Ammon's horn (tissue), 1 donor: ENCODE measurements at regions not wholly inside any gene's neighbourhood (a gene's known extent, or its start where the extent isn't known, plus 50 kb on each side); places are given as distances from the start of the nearest gene placed in this dataset.
A peak's percentile ranks its signal among the peaks of the same experiment; 100 is the strongest.

Experiments used
- DNase-seq: peaks from one replicate; pipeline ENCODE4 v3.0.0-alpha.2; 2016; ENCODE audit warnings: low spot score

- no peak for DNase-seq
Observed at GRCh38 chr10:106520698-106521097, 643.8 kb downstream of the SORCS1 start.

DNA sequence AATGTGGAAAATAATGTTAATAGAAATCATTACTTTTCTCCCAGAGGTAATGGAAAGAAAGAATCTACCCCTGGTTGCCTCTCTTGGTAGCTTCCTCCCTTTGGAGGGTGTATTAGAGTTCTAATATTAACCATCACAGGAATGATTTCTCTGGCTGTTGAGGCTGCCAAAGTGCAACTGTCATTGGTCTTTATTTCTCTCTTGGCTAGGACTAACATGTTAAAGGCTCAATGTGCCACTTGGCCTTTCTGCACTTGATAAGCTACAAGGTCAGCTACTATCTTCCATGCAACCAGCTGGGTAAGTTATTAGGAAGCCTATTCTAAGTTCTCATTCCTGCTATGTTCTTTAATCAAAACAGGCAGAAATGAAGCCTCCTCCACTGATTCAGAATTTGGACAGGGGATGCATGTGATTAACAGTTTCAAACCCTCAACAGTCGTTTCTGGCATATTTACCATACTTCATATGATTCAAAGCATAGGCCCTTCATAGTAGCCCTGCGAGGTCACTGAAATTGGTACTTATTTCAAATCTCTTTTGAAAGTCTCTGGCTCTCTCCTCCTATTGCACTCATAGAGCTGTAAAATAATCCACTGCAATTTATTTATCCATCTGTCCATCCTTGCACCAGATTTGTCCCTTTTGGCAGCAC is 645.0 kb downstream of the SORCS1 start:
- no peak for DNase-seq

- no peak for DNase-seq
Observed at GRCh38 chr10:106515206-106515790, 649.2 kb downstream of the SORCS1 start.

DNA sequence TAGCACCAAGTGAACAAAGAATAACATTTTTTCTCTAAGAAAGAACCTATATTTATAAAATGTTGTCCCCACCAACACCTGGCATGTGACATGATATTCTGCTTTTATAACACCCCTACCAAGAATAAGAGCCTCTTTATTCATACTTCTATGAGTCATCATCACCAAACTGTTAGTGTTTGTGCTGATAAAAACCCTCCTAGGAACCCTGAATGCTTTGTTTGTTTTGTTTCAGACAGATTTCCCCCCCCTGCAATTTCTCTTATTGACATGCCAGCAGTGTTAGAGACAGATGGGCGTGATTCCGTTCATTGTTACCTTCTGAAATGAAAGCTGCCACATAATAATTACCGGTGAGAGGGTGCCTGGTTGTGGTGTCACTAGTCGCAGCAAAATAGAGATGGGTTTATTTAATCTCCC is 651.1 kb downstream of the SORCS1 start:
- DNase-seq = peak; percentile 75

GRCh38 chr10:106511917-106512316 is 652.6 kb downstream of the SORCS1 start:
- no peak for DNase-seq

DNA sequence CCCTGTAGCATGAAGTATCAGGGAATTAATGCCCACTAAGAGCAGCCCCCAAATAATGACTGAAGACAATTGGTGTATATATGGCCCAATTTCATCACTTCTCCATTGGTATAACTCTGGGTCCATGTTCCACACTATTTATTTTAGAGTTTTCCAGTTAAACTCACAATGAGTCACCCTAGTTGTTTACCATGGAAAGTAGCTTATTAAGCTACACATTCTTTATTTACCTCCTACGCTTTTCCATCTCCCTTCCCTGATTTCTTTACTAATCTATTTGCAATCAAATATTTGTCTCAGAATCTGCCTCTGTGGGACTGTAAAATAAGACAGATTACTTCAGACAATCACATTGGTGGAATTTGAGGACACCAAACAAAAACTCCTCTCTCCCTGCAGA is 655.6 kb downstream of the SORCS1 start:
- DNase-seq = no peak

DNA sequence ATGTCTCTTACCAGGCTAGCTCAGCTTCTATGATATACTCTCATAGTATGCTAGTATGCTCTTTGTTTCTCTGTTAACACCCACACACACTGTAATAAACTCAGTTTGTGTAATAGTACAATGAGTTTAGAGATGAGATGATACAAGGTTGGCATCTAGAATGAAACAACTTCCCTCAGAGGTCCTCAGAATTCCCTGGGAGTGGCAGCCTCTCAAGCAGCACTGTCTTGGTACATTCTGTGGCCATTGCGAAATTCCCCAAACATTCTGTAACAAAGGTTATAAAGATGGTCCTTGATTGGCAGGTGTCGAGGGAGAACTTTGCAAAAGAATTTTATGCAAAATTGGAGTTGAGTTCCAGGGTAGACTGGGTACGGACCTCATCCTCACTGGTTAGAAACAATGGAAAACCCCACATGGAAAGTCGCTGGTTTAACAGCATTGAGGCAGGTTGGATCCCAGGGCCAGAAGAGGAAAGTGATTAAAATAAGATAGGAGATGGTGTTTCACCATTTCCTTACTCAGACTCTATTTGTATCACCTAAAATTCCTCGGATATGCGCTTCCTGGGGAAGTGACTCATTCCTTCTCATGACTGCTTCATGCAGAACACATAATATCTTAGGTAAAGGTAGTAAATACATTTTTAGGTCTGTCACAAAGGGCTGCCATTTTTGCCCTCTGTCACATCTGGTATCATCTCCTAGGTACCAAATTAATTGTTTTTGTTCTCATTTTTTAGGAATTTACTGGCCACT is 657.8 kb downstream of the SORCS1 start:
- no peak for DNase-seq

- DNase-seq = no peak
Observed at GRCh38 chr10:106504536-106504935, 660.0 kb downstream of the SORCS1 start.

- no peak for DNase-seq
Observed at GRCh38 chr10:106502641-106503040, 661.9 kb downstream of the SORCS1 start.

DNA sequence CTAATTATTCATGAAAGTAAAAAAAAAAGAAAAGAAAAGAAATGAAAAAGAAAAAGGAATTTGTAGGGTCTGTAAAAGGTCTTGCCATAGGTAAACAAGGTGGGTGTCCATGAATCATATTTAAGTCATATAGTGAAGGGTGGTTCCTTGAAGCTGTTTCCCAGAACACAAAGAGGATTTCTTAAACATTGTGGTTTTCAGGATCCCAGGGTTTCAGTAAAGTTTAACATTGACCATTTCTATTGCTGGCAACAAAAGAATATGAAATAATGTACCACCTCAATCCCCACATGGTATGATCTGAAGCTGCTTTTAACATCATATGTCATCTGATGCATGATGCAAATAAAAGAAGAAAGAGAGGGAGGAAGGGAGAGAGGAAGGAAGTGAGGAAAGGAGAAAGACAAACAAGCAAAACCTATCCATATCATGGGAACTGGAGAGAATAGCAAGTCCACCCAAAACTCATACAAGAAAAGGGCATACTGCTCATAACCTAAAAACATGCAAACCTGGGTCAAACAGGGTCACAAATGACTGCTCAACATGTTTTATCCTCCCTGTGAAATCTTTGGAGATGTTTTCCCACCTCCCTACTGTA is 663.5 kb downstream of the SORCS1 start:
- no peak for DNase-seq

DNA sequence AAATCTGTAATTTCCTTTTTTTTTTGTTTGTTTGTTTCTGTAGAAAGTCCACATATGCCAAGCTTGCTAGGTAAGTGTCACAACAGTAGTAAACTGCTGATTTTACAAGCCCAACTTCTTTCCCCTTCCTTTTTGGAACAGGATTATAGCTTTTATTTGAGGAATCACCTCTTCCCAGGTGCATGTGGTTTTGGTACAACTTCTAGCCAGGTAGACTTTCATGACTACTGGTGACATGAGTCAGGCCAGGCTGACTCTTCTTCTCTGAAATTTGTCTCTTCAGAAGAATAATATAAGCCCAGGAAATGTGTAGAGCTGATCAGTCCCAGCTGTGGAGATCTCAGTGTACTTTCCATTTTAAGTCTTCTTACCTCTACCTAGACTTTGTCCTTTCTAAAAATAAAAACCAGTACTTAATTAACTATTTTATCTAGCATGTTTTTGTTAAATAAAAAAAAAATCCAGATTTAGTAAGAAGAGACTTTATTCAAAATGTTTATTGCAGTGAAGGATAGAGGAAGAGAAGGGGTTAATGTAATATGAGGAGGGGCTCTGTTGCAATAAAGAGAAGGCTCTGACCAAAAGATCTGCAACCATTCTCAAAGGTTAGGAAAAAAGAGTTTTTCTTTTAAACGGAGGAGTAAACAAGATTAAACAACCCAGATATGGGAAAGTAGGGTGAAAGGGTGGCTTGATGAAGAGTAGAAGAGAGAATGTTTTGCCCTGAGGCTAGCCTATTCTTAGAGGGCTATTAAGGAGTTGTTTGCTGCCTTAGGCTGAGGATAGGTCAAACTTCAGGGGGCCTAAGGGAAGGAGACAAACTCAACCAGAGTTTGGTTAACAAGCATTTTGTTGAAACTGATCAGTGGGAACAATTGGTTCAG is 664.2 kb downstream of the SORCS1 start:
- DNase-seq = no peak

DNA sequence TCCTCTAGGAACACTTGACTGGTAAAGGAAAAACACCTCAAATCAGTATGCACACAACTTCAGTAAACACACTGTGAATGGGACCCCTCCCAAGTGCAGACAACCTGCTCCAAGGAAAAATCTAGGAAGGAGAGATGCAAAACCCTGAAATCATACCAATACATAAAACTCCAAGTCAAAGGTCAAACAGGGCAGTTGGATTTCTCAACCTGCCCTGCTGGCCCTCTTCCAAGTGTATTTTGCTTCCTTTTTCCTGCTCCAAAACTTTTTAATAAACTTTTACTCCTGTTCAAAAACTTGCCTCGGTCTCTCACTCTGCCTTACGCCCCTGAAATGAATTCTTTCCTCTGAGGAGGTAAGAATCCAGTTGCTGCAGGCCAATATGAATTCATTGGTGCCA is 665.1 kb downstream of the SORCS1 start:
- no peak for DNase-seq

DNA sequence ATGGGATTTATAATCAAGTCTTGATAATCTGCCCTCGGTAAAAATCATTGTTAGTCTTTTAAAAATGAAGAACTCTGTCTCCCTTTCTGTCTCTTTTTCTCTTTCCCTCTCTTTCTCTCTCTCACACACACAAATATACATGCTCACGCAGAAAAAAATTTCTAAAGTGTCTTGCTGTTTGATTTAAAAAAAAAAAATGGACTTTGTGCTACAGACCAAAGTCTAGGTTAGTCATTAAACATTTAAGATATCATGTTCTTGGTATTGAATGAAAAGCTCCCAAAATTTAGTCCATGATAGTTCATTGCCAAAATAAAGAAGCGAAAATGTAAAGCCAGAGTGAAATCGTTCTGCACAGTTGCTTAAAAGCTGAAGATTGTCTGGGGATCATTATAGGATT is 665.8 kb downstream of the SORCS1 start:
- no peak for DNase-seq

GRCh38 chr10:106495931-106496330 is 668.6 kb downstream of the SORCS1 start:
- DNase-seq = no peak

GRCh38 chr10:106493751-106494150 is 670.8 kb downstream of the SORCS1 start:
- DNase-seq = peak; percentile 20

GRCh38 chr10:106493226-106493625 is 671.3 kb downstream of the SORCS1 start:
- DNase-seq = no peak

DNA sequence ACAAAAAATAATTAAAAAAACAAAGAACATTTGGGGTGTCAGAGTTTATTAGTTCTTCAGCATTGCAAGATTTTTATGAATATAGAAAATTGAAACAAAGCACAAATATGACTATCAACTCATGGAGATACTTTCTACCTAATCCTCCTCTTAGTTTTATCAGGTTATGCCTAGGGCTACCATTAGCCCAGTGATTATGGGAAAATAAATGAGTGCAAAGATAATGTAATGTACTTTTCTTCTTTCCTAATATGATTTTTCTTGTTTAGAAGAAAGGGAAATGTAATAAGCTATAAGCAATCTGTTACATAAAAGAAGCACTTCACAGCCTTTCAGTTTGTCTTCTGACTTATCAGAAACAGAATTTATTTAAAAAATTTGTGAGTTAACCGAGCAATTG is 676.8 kb downstream of the SORCS1 start:
- DNase-seq = no peak

GRCh38 chr10:106481598-106482275 is 682.8 kb downstream of the SORCS1 start:
- no peak for DNase-seq

- DNase-seq = no peak
Observed at GRCh38 chr10:106479636-106480035, 684.9 kb downstream of the SORCS1 start.

GRCh38 chr10:106474876-106475275 is 689.6 kb downstream of the SORCS1 start:
- no peak for DNase-seq

DNA sequence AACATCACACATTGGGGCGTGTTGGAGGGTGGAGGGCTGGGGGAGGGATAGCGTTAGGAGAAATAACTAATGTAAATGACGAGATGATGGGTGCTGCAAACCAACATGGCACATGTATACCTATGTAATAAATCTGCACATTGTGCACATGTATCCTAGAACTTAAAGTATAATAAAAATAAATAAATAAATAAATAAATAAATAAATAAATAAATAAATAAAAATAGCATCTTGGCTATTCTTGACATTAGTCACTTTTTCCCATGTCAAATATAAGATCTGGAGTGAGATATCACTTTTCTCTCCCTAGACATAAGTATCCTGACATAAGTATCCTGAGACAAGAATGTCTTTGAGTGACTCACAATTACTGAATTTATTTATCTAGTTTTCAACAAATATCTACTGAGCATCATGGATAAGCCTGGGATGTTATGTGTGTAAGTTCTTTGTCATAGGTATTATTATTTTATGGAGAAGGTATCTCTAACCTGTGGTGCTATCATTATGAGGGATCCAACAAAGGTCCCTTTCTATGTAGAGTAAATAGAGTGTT is 691.3 kb downstream of the SORCS1 start:
- DNase-seq = no peak
